ENCODE measurements at regions not wholly inside any gene's neighbourhood (a gene's known extent, or its start where the extent isn't known, plus 50 kb on each side); places are given as distances from the start of the nearest gene placed in this dataset.

GRCh38 chr2:52879561-52879960 lies 888.0 kb upstream of the CHAC2 start:
- Histone ChIP-seq H3K4me1 (ENCODE audit: insufficient read depth) (no peaks in the 10 kb centered on the region), H3K9me2 (ENCODE audit: insufficient read depth) (no peaks in the 10 kb centered on the region), H3K79me2 (replicated peaks; ENCODE audit: insufficient read depth) (no peaks in the 10 kb centered on the region), H3K27ac (ENCODE audit: low read depth) (no peak overlapping the region), H3K36me3 (ENCODE audit: insufficient read depth) (no peaks in the 10 kb centered on the region), H3F3A (replicated peaks; ENCODE audit: low read depth) (no peaks in the 10 kb centered on the region), H3K27me3 (ENCODE audit: insufficient read depth) (no peaks in the 10 kb centered on the region), H4K20me1 (replicated peaks; ENCODE audit: insufficient read depth) (no peaks in the 10 kb centered on the region), H3K4me3 (no peak overlapping the region), H2AFZ (no peak overlapping the region), H3K4me2 (no peak overlapping the region)
- Mint-ChIP-seq H3K36me3 (ENCODE audit: low read depth) (no peaks in the 10 kb centered on the region), H3K27me3 (ENCODE audit: insufficient read depth, low read depth, poor library complexity) (peaks cover 2% of the 10 kb centered on the region), H3K4me1 (no peaks in the 10 kb centered on the region), H3K27ac (no peak overlapping the region), H3K9me3 (no peaks in the 10 kb centered on the region), H3K4me3 (no peak overlapping the region)
- ATAC-seq (no peak), DNase-seq (ENCODE audit: low spot score) (no peak)
- TF ChIP-seq REST (IDR thresholded peaks at IDR 0.05; ENCODE audit: unreplicated experiment) (no peak), CREB1 (CRISPR knock-in tag; IDR thresholded peaks at IDR 0.05; ENCODE audit: low read depth) (no peak), NANOG (IDR thresholded peaks at IDR 0.05; ENCODE audit: borderline replicate concordance) (no peak), ZNF462 (CRISPR knock-in tag; IDR thresholded peaks at IDR 0.05) (no peak), ETS1 (IDR thresholded peaks at IDR 0.05) (no peak), CTCF (conservative IDR thresholded peaks at IDR 0.05; ENCODE audit: low read depth in 2 of 2) (no peak), POLR2AphosphoS5 (IDR thresholded peaks at IDR 0.05; ENCODE audit: low read depth) (no peak), EZH2phosphoT487 (IDR thresholded peaks at IDR 0.05; ENCODE audit: unreplicated experiment) (no peak), STAT1 (IDR thresholded peaks at IDR 0.05; ENCODE audit: unreplicated experiment) (no peak), ZNF114 (CRISPR knock-in tag; IDR thresholded peaks at IDR 0.05) (no peak), ZNF331 (CRISPR knock-in tag; IDR thresholded peaks at IDR 0.05; ENCODE audit: low read depth) (no peak), JUNB (IDR thresholded peaks at IDR 0.05; ENCODE audit: unreplicated experiment) (no peak), EZH2 (IDR thresholded peaks at IDR 0.05; ENCODE audit: low read depth, unreplicated experiment) (no peak)

Data from GM23338 (cell line).